BJ (cell line): ENCODE measurements at regions not wholly inside any gene's neighbourhood (a gene's known extent, or its start where the extent isn't known, plus 50 kb on each side); places are given as distances from the start of the nearest gene placed in this dataset.

Source experiments
- CTCF ChIA-PET: fragments of 350-600 bp; formaldehyde crosslinking; extraction: SDS; loops from one replicate; lab custom pipeline; 2021; ENCODE audit warnings: antibody characterized with exemption, inconsistent platforms; lab: Yijun Ruan, JAX
- POLR2A ChIA-PET: fragments of 300-600 bp; sonication (Branson Sonifier 250); formaldehyde crosslinking; extraction: SDS; loops from one replicate; lab custom pipeline; 2021; ENCODE audit warnings: antibody characterized with exemption; lab: Charles Lee
- DNase-seq: peaks from one replicate; pipeline ENCODE4 v3.0.0-alpha.2; 2011; ENCODE audit warnings: low read depth
- H3K27me3 ChIP-seq: 2 replicates; pipeline ENCODE4 v1.6.0; 2011; ENCODE audit warnings: low read length; ENCODE audit not compliant: control insufficient read depth, insufficient read depth
- H3K36me3 ChIP-seq: 2 replicates; pipeline ENCODE4 v1.5.1; 2011; ENCODE audit warnings: low read length; ENCODE audit not compliant: control insufficient read depth, insufficient read depth
- H3K4me3 ChIP-seq: 2 replicates; pipeline ENCODE4 v1.5.1; 2011; ENCODE audit warnings: low read depth, mild to moderate bottlenecking, control low read depth, low read length
- TF ChIP-seq, protein P1 (sequence below): IDR thresholded peaks from 2 replicates; pipeline ENCODE4 v1.5.1; 2011; ENCODE audit warnings: low read depth, mild to moderate bottlenecking, control low read depth, inconsistent platforms, low read length, moderate library complexity; ENCODE audit not compliant: insufficient read depth

DNA sequence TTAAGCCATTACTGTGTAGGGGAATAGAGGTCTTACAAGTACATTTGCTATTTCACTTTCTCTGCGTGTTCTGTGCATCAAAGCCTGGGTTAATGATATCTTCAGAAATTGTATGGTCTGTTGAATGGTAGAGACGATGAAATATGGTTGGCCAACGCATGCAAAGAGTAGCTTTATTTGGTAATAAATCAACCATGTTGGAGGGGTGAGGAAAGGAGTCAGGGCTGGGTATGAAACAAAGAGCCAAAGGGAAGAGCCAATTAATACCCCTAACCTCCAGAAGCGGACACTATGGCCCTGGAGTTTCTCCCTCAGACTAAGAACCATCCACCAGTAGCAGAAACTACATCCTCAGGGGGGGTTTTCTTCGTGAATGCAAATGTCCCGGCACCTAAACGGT lies 1974.0 kb upstream of the WWC1 start:
- no peaks in the 10 kb centered on the region for H3K36me3 ChIP-seq
- H3K27me3 ChIP-seq: no peaks in the 10 kb centered on the region
- TF ChIP-seq, protein P1, sequence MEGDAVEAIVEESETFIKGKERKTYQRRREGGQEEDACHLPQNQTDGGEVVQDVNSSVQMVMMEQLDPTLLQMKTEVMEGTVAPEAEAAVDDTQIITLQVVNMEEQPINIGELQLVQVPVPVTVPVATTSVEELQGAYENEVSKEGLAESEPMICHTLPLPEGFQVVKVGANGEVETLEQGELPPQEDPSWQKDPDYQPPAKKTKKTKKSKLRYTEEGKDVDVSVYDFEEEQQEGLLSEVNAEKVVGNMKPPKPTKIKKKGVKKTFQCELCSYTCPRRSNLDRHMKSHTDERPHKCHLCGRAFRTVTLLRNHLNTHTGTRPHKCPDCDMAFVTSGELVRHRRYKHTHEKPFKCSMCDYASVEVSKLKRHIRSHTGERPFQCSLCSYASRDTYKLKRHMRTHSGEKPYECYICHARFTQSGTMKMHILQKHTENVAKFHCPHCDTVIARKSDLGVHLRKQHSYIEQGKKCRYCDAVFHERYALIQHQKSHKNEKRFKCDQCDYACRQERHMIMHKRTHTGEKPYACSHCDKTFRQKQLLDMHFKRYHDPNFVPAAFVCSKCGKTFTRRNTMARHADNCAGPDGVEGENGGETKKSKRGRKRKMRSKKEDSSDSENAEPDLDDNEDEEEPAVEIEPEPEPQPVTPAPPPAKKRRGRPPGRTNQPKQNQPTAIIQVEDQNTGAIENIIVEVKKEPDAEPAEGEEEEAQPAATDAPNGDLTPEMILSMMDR: no peak
- DNase-seq: no peak
- H3K4me3 ChIP-seq: no peak overlapping the region
- ChIA-PET POLR2A (interaction anchor here (0.7 kb wide), 1 partner anchor 978 kb away, joined by 27 read pairs; no protein-coding TSS in a partner anchor), CTCF (no interaction called here)

DNA sequence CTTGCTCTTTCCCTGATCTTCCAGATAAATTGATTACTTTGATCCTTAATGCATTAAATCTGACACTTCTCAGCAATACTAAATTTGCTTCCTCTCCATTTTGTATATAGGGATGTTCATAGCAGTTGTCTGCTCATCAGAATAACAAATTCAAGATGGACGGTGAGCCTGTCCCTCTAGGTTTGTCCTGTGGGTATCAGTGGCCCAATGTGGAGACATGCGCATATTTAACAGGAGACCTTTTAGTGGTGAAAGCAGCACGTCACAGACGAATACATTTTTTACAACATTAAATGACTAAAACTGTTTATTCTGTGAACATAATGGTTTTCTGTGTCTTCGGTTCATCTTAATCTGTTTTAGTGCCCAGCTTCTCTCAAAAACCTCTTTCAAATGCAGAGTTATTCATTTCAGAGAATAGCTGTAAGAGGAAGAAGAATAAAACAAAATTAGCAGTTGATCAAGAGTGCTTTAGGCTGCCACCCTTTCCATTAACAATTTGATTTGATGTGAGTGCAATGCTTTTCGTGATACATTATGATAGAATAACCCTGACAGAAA lies 1970.4 kb upstream of the WWC1 start:
- no peaks in the 10 kb centered on the region for H3K36me3 ChIP-seq
- ChIA-PET POLR2A (no interaction called here), CTCF (no interaction called here)
- no peak for DNase-seq
- TF ChIP-seq, protein P1: no peak
- H3K27me3 ChIP-seq: no peaks in the 10 kb centered on the region
- no peak overlapping the region for H3K4me3 ChIP-seq

DNA sequence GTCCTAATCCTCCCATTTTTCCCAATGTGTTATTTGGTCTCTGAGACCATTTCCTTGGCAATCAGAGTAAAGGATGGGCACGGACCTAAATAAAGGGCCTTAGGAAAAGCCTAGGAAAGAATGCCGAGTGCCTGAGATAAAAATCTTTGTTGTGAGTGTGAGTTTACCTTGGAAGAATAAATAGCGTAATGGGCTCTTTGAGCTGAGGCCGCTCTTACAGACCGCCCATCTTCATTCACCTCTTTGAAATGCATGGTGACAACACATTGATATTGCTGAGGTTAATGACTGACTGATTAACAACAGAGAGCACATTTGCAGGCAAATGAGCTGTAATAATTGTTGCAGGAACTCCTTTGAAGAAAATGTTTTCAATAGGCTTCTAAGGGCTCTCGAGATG lies 1967.1 kb upstream of the WWC1 start:
- Histone ChIP-seq H3K27me3 (no peaks in the 10 kb centered on the region), H3K36me3 (no peaks in the 10 kb centered on the region), H3K4me3 (no peak overlapping the region)
- CTCF ChIA-PET: no interaction called here
- POLR2A ChIA-PET: no interaction called here
- no peak for DNase-seq
- TF ChIP-seq, protein P1: no peak

DNA sequence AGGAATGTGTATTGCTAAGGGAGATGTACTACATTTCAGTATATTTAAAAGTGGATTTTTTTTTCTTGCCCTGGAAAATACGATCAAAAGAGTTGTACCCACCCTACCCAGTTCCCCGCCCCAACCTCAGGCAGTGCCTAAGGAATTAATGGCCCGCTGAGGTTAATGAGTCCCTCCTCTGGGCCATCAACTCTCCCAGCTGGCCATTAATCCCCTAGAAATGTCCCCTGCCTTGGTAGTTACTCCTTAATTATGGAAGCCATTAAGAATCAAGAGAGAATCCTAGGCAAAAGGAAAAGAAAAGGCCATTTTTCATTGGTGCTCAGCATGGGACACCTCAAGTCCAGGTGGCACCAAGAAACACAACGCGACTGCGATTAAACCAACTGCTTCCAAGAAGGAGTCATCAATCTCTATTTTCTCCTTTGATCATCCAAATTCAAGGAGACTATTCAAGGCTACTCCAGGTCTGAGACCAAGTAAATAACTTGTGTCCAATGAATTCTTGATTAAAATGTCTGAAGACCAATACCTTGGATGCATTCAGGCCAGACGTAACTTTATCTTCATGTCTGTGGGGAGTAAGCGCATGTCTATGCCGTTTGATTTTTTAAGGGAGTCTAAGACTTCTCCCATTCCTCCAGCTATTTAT lies 1962.2 kb upstream of the WWC1 start:
- TF ChIP-seq, protein P1: no peak
- H3K36me3 ChIP-seq: no peaks in the 10 kb centered on the region
- DNase-seq: no peak
- ChIA-PET POLR2A (no interaction called here), CTCF (no interaction called here)
- H3K4me3 ChIP-seq: no peak overlapping the region
- H3K27me3 ChIP-seq: no peaks in the 10 kb centered on the region

DNA sequence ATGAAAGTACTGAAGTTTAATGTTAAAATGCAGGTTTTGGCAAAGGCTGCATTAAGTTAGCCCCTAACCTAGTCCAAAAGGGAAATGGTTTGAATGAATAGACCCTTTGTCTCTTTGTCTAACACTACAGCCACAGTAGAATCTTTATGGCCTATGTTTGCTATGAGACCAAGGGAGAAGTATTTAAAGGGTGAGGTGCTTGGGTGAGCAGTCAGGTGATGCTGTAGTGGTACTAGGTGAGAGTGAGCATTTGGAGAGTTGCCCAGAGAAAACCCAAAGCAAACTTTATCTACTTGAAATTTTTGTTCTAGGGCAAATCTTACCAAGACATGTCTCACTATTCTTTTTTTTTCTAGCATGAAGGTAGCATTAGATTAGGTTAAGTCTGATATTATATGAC lies 1961.4 kb upstream of the WWC1 start:
- no peak for DNase-seq
- TF ChIP-seq, protein P1: no peak
- ChIA-PET CTCF (no interaction called here), POLR2A (no interaction called here)
- H3K36me3 ChIP-seq: no peaks in the 10 kb centered on the region
- H3K4me3 ChIP-seq: no peak overlapping the region
- no peaks in the 10 kb centered on the region for H3K27me3 ChIP-seq
